ENCODE measurements at regions not wholly inside any gene's neighbourhood (a gene's known extent, or its start where the extent isn't known, plus 50 kb on each side); places are given as distances from the start of the nearest gene placed in this dataset.

GRCh38 chr14:104344818-104345620, 206.6 kb downstream of the KIF26A start:
- no peak for DNase-seq

- no peak for DNase-seq
Observed at GRCh38 chr14:104345621-104346462, 207.5 kb downstream of the KIF26A start.

GRCh38 chr14:104346608-104347007, 208.2 kb downstream of the KIF26A start:
- DNase-seq, result no peak

- DNase-seq, result no peak
Observed at GRCh38 chr14:104348741-104349140, 210.4 kb downstream of the KIF26A start.

- no peak for DNase-seq
Observed at GRCh38 chr14:104349950-104350349, 211.6 kb downstream of the KIF26A start.

GRCh38 chr14:104350463-104351185, 212.2 kb downstream of the KIF26A start:
- DNase-seq, result no peak

- no peak for DNase-seq
Observed at GRCh38 chr14:104351849-104352492, 213.6 kb downstream of the KIF26A start.

GRCh38 chr14:104352493-104353220, 214.3 kb downstream of the KIF26A start:
- DNase-seq, result no peak

GRCh38 chr14:104353221-104353920, 215.0 kb downstream of the KIF26A start:
- no peak for DNase-seq

- DNase-seq, result no peak
Observed at GRCh38 chr14:104353921-104354701, 215.7 kb downstream of the KIF26A start.

- no peak for DNase-seq
Observed at GRCh38 chr14:104355101-104356019, 217.0 kb downstream of the KIF26A start.

- no peak for DNase-seq
Observed at GRCh38 chr14:104356020-104356737, 217.8 kb downstream of the KIF26A start.

GRCh38 chr14:104356738-104357688, 218.6 kb downstream of the KIF26A start:
- no peak for DNase-seq

GRCh38 chr14:104357689-104358527, 219.5 kb downstream of the KIF26A start:
- no peak for DNase-seq

GRCh38 chr14:104358528-104359300, 220.3 kb downstream of the KIF26A start:
- no peak for DNase-seq

Data from Kasumi-1 (cell line).